GM23338 (cell line): ENCODE measurements at regions not wholly inside any gene's neighbourhood (a gene's known extent, or its start where the extent isn't known, plus 50 kb on each side); places are given as distances from the start of the nearest gene placed in this dataset.

Experiments
- ATAC-seq: fragments of 200-7000 bp; cut with Tn5 transposase; 3 replicates; pipeline ENCODE4 v1.9.1; 2020
- DNase-seq: peaks from one replicate; pipeline ENCODE4 v3.0.0-alpha.2; 2015; ENCODE audit warnings: low spot score
- H2AFZ ChIP-seq: fragments of 200-600 bp; sonication (generic); 2 replicates; pipeline ENCODE4 v1.8.0; 2016; ENCODE audit warnings: antibody characterized with exemption, mild to moderate bottlenecking, moderate library complexity
- H3F3A ChIP-seq: fragments of 200-600 bp; sonication (generic); replicated peaks from 2 replicates; pipeline ENCODE4 v1.8.0; 2017; ENCODE audit warnings: antibody characterized with exemption, mixed run types, low read depth
- H3K27ac ChIP-seq: fragments of 200-600 bp; sonication (generic); 2 replicates; pipeline ENCODE4 v1.6.1; 2016; ENCODE audit warnings: low read depth
- H3K27me3 ChIP-seq: fragments of 200-600 bp; sonication (generic); 2 replicates; pipeline ENCODE4 v1.8.0; 2016; ENCODE audit warnings: mild to moderate bottlenecking, mixed run types, moderate library complexity; ENCODE audit not compliant: insufficient read depth
- H3K36me3 ChIP-seq: fragments of 200-600 bp; sonication (generic); 2 replicates; pipeline ENCODE4 v1.8.0; 2016; ENCODE audit warnings: mild to moderate bottlenecking; ENCODE audit not compliant: insufficient read depth
- H3K4me1 ChIP-seq: fragments of 200-600 bp; sonication (generic); 2 replicates; pipeline ENCODE4 v1.8.0; 2016; ENCODE audit warnings: mild to moderate bottlenecking, moderate library complexity; ENCODE audit not compliant: insufficient read depth
- H3K4me2 ChIP-seq: fragments of 200-600 bp; sonication (generic); 2 replicates; pipeline ENCODE4 v1.7.1; 2017; ENCODE audit warnings: mixed run types
- H3K4me3 ChIP-seq: fragments of 200-600 bp; sonication (generic); 2 replicates; pipeline ENCODE4 v1.6.1; 2016; ENCODE audit warnings: mixed run types
- H3K79me2 ChIP-seq: fragments of 200-600 bp; sonication (generic); replicated peaks from 2 replicates; pipeline ENCODE4 v1.8.0; 2017; ENCODE audit warnings: mild to moderate bottlenecking; ENCODE audit not compliant: insufficient read depth
- H3K9me2 ChIP-seq: fragments of 200-600 bp; sonication (generic); 2 replicates; pipeline ENCODE4 v1.8.0; 2017; ENCODE audit not compliant: insufficient read depth
- H4K20me1 ChIP-seq: fragments of 200-600 bp; sonication (generic); replicated peaks from 2 replicates; pipeline ENCODE4 v1.8.0; 2017; ENCODE audit warnings: mild to moderate bottlenecking; ENCODE audit not compliant: insufficient read depth
- H3K27ac Mint-ChIP-seq: 2 replicates; pipeline ENCODE4 v1.8.0; 2020; ENCODE audit warnings: inconsistent platforms, mild to moderate bottlenecking, moderate library complexity, mixed read lengths
- H3K27me3 Mint-ChIP-seq: 3 replicates; pipeline ENCODE4 v1.8.0; 2022; ENCODE audit warnings: low read depth, mild to moderate bottlenecking, moderate library complexity, mixed read lengths, inconsistent platforms; ENCODE audit not compliant: insufficient read depth, poor library complexity
- H3K36me3 Mint-ChIP-seq: 3 replicates; pipeline ENCODE4 v1.8.0; 2021; ENCODE audit warnings: low read depth, mild to moderate bottlenecking, inconsistent platforms, moderate library complexity, mixed read lengths
- H3K4me1 Mint-ChIP-seq: 3 replicates; pipeline ENCODE4 v1.8.0; 2020; ENCODE audit warnings: mild to moderate bottlenecking, inconsistent platforms, mixed read lengths
- H3K4me3 Mint-ChIP-seq: 3 replicates; pipeline ENCODE4 v1.8.0; 2021; ENCODE audit warnings: moderate library complexity, mild to moderate bottlenecking, inconsistent platforms, mixed read lengths
- H3K9me3 Mint-ChIP-seq: 3 replicates; pipeline ENCODE4 v1.8.0; 2020; ENCODE audit warnings: moderate library complexity, mild to moderate bottlenecking, inconsistent platforms, mixed read lengths
- CREB1 ChIP-seq: fragments of 250-450 bp; sonication (Bioruptor Pico); IDR thresholded peaks from 2 replicates; pipeline ENCODE4 v1.5.0; 2020; ENCODE audit warnings: low read depth, mild to moderate bottlenecking, moderate library complexity
- CTCF ChIP-seq, 2 experiments: fragments of 200-600 bp in 1 of 2; sonication (generic) in 1 of 2; conservative IDR thresholded peaks; 2 replicates each; pipeline versions ENCODE4 v1.5.1 to v1.6.1; 2016 to 2017; ENCODE audit warnings: antibody characterized with exemption in 2 of 2, low read depth in 2 of 2, mild to moderate bottlenecking in 2 of 2, moderate library complexity in 1 of 2
- ETS1 ChIP-seq: IDR thresholded peaks from 2 replicates; pipeline ENCODE4 v1.6.1; 2016; ENCODE audit warnings: antibody characterized with exemption
- EZH2phosphoT487 ChIP-seq: fragments of 200-600 bp; sonication (generic); IDR thresholded peaks from one replicate; pipeline ENCODE4 v1.8.1; 2018; ENCODE audit warnings: antibody characterized with exemption; ENCODE audit not compliant: unreplicated experiment
- JUNB ChIP-seq: IDR thresholded peaks from one replicate; pipeline ENCODE4 v1.6.1; 2016; ENCODE audit warnings: antibody characterized with exemption; ENCODE audit not compliant: unreplicated experiment
- NANOG ChIP-seq: IDR thresholded peaks from 2 replicates; pipeline ENCODE4 v1.6.1; 2016; ENCODE audit warnings: antibody characterized with exemption, borderline replicate concordance
- REST ChIP-seq: IDR thresholded peaks from one replicate; pipeline ENCODE4 v1.6.1; 2018; ENCODE audit warnings: antibody characterized with exemption; ENCODE audit not compliant: unreplicated experiment
- STAT1 ChIP-seq: IDR thresholded peaks from one replicate; pipeline ENCODE4 v1.6.1; 2016; ENCODE audit warnings: antibody characterized with exemption; ENCODE audit not compliant: unreplicated experiment
- ZNF331 ChIP-seq: fragments of 250-450 bp; sonication (Bioruptor Pico); IDR thresholded peaks from 2 replicates; pipeline ENCODE4 v1.5.0; 2020; ENCODE audit warnings: low read depth, mild to moderate bottlenecking, moderate library complexity
- TF ChIP-seq, protein P1 (sequence below): fragments of 250-450 bp; sonication (Bioruptor Pico); IDR thresholded peaks from 2 replicates; pipeline ENCODE4 v1.5.0; 2020; ENCODE audit warnings: mild to moderate bottlenecking, moderate library complexity

GRCh38 chr6:103720393-103720792, 1139.3 kb downstream of the HACE1 start (continued):
- TF ChIP-seq NANOG (no peak), CTCF (conservative IDR thresholded peaks at IDR 0.05; ENCODE audit: low read depth in 2 of 2) (no peak)
- TF ChIP-seq, protein P1, sequence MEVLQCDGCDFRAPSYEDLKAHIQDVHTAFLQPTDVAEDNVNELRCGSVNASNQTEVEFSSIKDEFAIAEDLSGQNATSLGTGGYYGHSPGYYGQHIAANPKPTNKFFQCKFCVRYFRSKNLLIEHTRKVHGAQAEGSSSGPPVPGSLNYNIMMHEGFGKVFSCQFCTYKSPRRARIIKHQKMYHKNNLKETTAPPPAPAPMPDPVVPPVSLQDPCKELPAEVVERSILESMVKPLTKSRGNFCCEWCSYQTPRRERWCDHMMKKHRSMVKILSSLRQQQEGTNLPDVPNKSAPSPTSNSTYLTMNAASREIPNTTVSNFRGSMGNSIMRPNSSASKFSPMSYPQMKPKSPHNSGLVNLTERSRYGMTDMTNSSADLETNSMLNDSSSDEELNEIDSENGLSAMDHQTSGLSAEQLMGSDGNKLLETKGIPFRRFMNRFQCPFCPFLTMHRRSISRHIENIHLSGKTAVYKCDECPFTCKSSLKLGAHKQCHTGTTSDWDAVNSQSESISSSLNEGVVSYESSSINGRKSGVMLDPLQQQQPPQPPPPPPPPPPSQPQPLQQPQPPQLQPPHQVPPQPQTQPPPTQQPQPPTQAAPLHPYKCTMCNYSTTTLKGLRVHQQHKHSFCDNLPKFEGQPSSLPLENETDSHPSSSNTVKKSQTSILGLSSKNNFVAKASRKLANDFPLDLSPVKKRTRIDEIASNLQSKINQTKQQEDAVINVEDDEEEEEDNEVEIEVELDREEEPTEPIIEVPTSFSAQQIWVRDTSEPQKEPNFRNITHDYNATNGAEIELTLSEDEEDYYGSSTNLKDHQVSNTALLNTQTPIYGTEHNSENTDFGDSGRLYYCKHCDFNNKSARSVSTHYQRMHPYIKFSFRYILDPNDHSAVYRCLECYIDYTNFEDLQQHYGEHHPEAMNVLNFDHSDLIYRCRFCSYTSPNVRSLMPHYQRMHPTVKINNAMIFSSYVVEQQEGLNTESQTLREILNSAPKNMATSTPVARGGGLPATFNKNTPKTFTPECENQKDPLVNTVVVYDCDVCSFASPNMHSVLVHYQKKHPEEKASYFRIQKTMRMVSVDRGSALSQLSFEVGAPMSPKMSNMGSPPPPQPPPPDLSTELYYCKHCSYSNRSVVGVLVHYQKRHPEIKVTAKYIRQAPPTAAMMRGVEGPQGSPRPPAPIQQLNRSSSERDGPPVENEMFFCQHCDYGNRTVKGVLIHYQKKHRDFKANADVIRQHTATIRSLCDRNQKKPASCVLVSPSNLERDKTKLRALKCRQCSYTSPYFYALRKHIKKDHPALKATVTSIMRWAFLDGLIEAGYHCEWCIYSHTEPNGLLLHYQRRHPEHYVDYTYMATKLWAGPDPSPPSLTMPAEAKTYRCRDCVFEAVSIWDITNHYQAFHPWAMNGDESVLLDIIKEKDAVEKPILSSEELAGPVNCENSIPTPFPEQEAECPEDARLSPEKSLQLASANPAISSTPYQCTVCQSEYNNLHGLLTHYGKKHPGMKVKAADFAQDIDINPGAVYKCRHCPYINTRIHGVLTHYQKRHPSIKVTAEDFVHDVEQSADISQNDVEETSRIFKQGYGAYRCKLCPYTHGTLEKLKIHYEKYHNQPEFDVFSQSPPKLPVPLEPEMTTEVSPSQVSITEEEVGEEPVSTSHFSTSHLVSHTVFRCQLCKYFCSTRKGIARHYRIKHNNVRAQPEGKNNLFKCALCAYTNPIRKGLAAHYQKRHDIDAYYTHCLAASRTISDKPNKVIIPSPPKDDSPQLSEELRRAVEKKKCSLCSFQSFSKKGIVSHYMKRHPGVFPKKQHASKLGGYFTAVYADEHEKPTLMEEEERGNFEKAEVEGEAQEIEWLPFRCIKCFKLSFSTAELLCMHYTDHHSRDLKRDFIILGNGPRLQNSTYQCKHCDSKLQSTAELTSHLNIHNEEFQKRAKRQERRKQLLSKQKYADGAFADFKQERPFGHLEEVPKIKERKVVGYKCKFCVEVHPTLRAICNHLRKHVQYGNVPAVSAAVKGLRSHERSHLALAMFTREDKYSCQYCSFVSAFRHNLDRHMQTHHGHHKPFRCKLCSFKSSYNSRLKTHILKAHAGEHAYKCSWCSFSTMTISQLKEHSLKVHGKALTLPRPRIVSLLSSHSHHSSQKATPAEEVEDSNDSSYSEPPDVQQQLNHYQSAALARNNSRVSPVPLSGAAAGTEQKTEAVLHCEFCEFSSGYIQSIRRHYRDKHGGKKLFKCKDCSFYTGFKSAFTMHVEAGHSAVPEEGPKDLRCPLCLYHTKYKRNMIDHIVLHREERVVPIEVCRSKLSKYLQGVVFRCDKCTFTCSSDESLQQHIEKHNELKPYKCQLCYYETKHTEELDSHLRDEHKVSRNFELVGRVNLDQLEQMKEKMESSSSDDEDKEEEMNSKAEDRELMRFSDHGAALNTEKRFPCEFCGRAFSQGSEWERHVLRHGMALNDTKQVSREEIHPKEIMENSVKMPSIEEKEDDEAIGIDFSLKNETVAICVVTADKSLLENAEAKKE (CRISPR knock-in tag) = no peak

GRCh38 chr6:103719545-103719944, 1140.2 kb downstream of the HACE1 start:
- Histone ChIP-seq H3K79me2 (no peaks in the 10 kb centered on the region), H3K36me3 (no peaks in the 10 kb centered on the region), H3F3A (no peaks in the 10 kb centered on the region), H2AFZ (no peak overlapping the region), H3K4me3 (no peak overlapping the region), H4K20me1 (no peaks in the 10 kb centered on the region), H3K4me2 (no peak overlapping the region), H3K9me2 (0 out of 2 replicates have a peak, but pooled peaks cover 4% of the 10 kb centered on the region), H3K4me1 (0 out of 2 replicates have a peak, but pooled peaks cover 4% of the 10 kb centered on the region), H3K27ac (no peak overlapping the region), H3K27me3 (no peaks in the 10 kb centered on the region)
- Mint-ChIP-seq H3K27me3 (no peaks in the 10 kb centered on the region), H3K36me3 (no peaks in the 10 kb centered on the region), H3K9me3 (no peaks in the 10 kb centered on the region), H3K27ac (no peak overlapping the region), H3K4me1 (no peaks in the 10 kb centered on the region), H3K4me3 (no peak overlapping the region)
- DNase-seq (no peak), ATAC-seq (no peak)
- TF ChIP-seq NANOG (no peak), ETS1 (no peak), CREB1 (CRISPR knock-in tag) (no peak), ZNF331 (CRISPR knock-in tag) (no peak), REST (no peak), STAT1 (no peak), EZH2phosphoT487 (no peak), JUNB (no peak)
